Liver (tissue), 8 donors: ENCODE measurements at regions not wholly inside any gene's neighbourhood (a gene's known extent, or its start where the extent isn't known, plus 50 kb on each side); places are given as distances from the start of the nearest gene placed in this dataset.

ENCODE experiments used
- DNase-seq: peaks from one replicate; pipeline ENCODE4 v3.0.0-alpha.2; 2017; ENCODE audit warnings: low spot score
- H3K27ac ChIP-seq, 2 donors: one replicate each; pipeline ENCODE4 v1.7.0; 2013; ENCODE audit warnings: inconsistent platforms in 2 of 2, low read length in 2 of 2, control low read depth in 1 of 2, low read depth in 1 of 2, mild to moderate bottlenecking in 1 of 2
- H3K27me3 ChIP-seq, 4 donors: one replicate each; pipeline versions ENCODE4 v1.6.1 to v1.7.0; 2013; ENCODE audit warnings: low read length in 3 of 4, inconsistent platforms in 1 of 4, mild to moderate bottlenecking in 1 of 4, moderate library complexity in 1 of 4; ENCODE audit not compliant: control insufficient read depth in 4 of 4, insufficient read depth in 4 of 4
- H3K36me3 ChIP-seq, 4 donors: one replicate each; pipeline versions ENCODE4 v1.6.1 to v1.7.0; 2013; ENCODE audit warnings: low read length in 3 of 4, mild to moderate bottlenecking in 3 of 4, low read depth in 1 of 4, moderate library complexity in 1 of 4; ENCODE audit not compliant: control insufficient read depth in 4 of 4, insufficient read depth in 3 of 4
- H3K4me1 ChIP-seq, 4 donors: one replicate each; pipeline versions ENCODE4 v1.6.1 to v1.7.0; 2013; ENCODE audit warnings: low read length in 3 of 4, mild to moderate bottlenecking in 3 of 4, moderate library complexity in 1 of 4; ENCODE audit not compliant: control insufficient read depth in 4 of 4, insufficient read depth in 4 of 4
- H3K4me3 ChIP-seq, 3 donors: one replicate each; pipeline versions ENCODE4 v1.6.1 to v1.7.0; 2013; ENCODE audit warnings: low read length in 3 of 3, control low read depth in 1 of 3, low read depth in 1 of 3, mild to moderate bottlenecking in 1 of 3
- H3K9ac ChIP-seq, 2 donors: one replicate each; pipeline ENCODE4 v1.7.0; 2013; ENCODE audit warnings: low read length in 2 of 2, mild to moderate bottlenecking in 2 of 2, moderate library complexity in 2 of 2, control low read depth in 1 of 2, low read depth in 1 of 2
- H3K9me3 ChIP-seq, 4 donors: one replicate each; pipeline versions ENCODE4 v1.6.1 to v1.7.0; 2013; ENCODE audit warnings: low read length in 3 of 4; ENCODE audit not compliant: control insufficient read depth in 4 of 4
- ATF3 ChIP-seq: IDR thresholded peaks from 2 replicates; pipeline ENCODE4 v1.6.1; 2016; ENCODE audit warnings: antibody characterized with exemption
- EGR1 ChIP-seq, 2 donors: IDR thresholded peaks; 2 replicates each; pipeline ENCODE4 v1.6.1; 2016 to 2018; ENCODE audit warnings: antibody characterized with exemption in 2 of 2, low read depth in 2 of 2
- FOXA1 ChIP-seq: IDR thresholded peaks from 2 replicates; pipeline ENCODE4 v1.6.1; 2016; ENCODE audit warnings: antibody characterized with exemption
- HNF4G ChIP-seq: IDR thresholded peaks from 2 replicates; pipeline ENCODE4 v1.6.1; 2016; ENCODE audit warnings: antibody characterized with exemption
- JUND ChIP-seq, 2 donors: IDR thresholded peaks; 2 replicates each; pipeline ENCODE4 v1.6.1; 2016; ENCODE audit warnings: antibody characterized with exemption in 2 of 2
- REST ChIP-seq: IDR thresholded peaks from 2 replicates; pipeline ENCODE4 v1.6.1; 2016; ENCODE audit warnings: antibody characterized with exemption, mild to moderate bottlenecking
- SP1 ChIP-seq: IDR thresholded peaks from 2 replicates; pipeline ENCODE4 v1.6.1; 2018; ENCODE audit warnings: antibody characterized with exemption, mild to moderate bottlenecking
- TAF1 ChIP-seq: conservative IDR thresholded peaks from 2 replicates; pipeline ENCODE4 v1.6.1; 2016; ENCODE audit warnings: antibody characterized with exemption, mild to moderate bottlenecking
- WGBS: extraction: QIAGEN DNeasy Blood & Tissue Kit; methylation state at CpG from one replicate; pipeline ENCODE4 v1.1.7; 2013; 5-methylcytosine and 5-hydroxymethylcytosine counted together
- TF ChIP-seq, protein P1 (sequence below): IDR thresholded peaks from 2 replicates; pipeline ENCODE4 v1.6.1; 2016; ENCODE audit warnings: antibody characterized with exemption
- TF ChIP-seq, protein P2 (sequence below): fragments of 150-350 bp; IDR thresholded peaks from 2 replicates; pipeline ENCODE4 v1.5.1; 2017; ENCODE audit warnings: improper control_type of control experiment, low read depth, low read length; ENCODE audit not compliant: missing input control
- donor health status: healthy.
- donor health status: healthy.
- donor health status: healthy.
- donor health status: healthy.
- donor health status: healthy.

DNA sequence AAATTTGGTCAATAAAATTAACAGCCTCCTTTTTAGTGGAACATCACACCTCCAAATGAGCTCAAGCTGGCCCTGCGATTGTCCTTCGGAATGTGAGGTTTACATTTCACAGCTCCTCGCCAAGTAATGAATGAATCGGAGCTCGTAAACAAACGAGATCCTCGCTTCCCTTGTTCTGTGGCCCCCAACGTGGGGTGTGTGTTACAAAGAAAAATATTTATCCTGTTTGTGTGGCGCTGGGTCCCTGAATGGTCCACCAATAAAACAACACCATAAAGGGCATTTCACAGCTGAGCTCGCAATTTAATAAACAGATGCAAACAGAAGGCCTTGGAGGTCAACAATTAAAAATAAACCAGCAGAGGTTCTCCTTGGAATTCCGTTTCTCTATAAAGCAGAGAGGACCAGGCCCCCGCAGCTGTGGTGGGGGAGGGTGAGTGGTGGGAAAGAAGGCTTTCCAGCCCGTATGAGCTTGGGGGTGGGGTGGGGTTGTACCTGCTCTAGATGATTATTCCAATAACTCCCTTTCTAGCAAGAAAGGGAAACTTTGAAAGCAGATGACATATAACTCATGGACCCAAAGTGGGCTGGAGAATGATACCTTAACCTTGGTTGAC lies 393.9 kb upstream of the SALL1 start:
- H3K4me1 ChIP-seq: no peaks in the 10 kb centered on the region
- WGBS: 56% methylated on average over 13 of the region's 13 CpGs
- no peak overlapping the region for H3K4me3 ChIP-seq
- H3K9me3 ChIP-seq: no peaks in the 10 kb centered on the region
- no peak overlapping the region for H3K9ac ChIP-seq
- H3K27me3 ChIP-seq: no peaks in the 10 kb centered on the region
- TF ChIP-seq EGR1 (IDR thresholded peaks at IDR 0.05; ENCODE audit: low read depth in 2 of 2): no peak
- TF ChIP-seq, protein P1, sequence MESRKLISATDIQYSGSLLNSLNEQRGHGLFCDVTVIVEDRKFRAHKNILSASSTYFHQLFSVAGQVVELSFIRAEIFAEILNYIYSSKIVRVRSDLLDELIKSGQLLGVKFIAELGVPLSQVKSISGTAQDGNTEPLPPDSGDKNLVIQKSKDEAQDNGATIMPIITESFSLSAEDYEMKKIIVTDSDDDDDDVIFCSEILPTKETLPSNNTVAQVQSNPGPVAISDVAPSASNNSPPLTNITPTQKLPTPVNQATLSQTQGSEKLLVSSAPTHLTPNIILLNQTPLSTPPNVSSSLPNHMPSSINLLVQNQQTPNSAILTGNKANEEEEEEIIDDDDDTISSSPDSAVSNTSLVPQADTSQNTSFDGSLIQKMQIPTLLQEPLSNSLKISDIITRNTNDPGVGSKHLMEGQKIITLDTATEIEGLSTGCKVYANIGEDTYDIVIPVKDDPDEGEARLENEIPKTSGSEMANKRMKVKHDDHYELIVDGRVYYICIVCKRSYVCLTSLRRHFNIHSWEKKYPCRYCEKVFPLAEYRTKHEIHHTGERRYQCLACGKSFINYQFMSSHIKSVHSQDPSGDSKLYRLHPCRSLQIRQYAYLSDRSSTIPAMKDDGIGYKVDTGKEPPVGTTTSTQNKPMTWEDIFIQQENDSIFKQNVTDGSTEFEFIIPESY: no peak
- TF ChIP-seq SP1: no peak
- no peak for TF ChIP-seq REST
- TF ChIP-seq TAF1: no peak
- TF ChIP-seq, protein P2, sequence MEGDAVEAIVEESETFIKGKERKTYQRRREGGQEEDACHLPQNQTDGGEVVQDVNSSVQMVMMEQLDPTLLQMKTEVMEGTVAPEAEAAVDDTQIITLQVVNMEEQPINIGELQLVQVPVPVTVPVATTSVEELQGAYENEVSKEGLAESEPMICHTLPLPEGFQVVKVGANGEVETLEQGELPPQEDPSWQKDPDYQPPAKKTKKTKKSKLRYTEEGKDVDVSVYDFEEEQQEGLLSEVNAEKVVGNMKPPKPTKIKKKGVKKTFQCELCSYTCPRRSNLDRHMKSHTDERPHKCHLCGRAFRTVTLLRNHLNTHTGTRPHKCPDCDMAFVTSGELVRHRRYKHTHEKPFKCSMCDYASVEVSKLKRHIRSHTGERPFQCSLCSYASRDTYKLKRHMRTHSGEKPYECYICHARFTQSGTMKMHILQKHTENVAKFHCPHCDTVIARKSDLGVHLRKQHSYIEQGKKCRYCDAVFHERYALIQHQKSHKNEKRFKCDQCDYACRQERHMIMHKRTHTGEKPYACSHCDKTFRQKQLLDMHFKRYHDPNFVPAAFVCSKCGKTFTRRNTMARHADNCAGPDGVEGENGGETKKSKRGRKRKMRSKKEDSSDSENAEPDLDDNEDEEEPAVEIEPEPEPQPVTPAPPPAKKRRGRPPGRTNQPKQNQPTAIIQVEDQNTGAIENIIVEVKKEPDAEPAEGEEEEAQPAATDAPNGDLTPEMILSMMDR: no peak
- TF ChIP-seq ATF3: no peak
- no peak for TF ChIP-seq HNF4G
- no peak for TF ChIP-seq JUND (IDR thresholded peaks at IDR 0.05)
- H3K36me3 ChIP-seq: no peaks in the 10 kb centered on the region
- no peak overlapping the region for H3K27ac ChIP-seq
- no peak for DNase-seq

GRCh38 chr16:51543971-51544370 lies 392.9 kb upstream of the SALL1 start:
- WGBS: 85% methylated on average over 9 of the region's 9 CpGs
- Histone ChIP-seq H3K9me3 (no peaks in the 10 kb centered on the region), H3K27me3 (no peaks in the 10 kb centered on the region), H3K4me1 (no peaks in the 10 kb centered on the region), H3K4me3 (no peak overlapping the region), H3K9ac (no peak overlapping the region), H3K27ac (no peak overlapping the region), H3K36me3 (no peaks in the 10 kb centered on the region)
- TF ChIP-seq EGR1 (IDR thresholded peaks at IDR 0.05; ENCODE audit: low read depth in 2 of 2) (no peak), FOXA1 (no peak)
- DNase-seq: no peak
